GM21381 (cell line): ENCODE measurements at regions not wholly inside any gene's neighbourhood (a gene's known extent, or its start where the extent isn't known, plus 50 kb on each side); places are given as distances from the start of the nearest gene placed in this dataset.
"Not testable (repeated sequence)": the region's sequence is repeated elsewhere in the genome, so short reads cannot be mapped to it uniquely, and the experiment has no call there.

Experiments
- ATAC-seq: cut with Tn5 transposase; IDR thresholded peaks from one replicate; pipeline ENCODE4 v1.9.1; 2021; ENCODE audit warnings: mild to moderate bottlenecking, moderate library complexity; ENCODE audit not compliant: unreplicated experiment

DNA sequence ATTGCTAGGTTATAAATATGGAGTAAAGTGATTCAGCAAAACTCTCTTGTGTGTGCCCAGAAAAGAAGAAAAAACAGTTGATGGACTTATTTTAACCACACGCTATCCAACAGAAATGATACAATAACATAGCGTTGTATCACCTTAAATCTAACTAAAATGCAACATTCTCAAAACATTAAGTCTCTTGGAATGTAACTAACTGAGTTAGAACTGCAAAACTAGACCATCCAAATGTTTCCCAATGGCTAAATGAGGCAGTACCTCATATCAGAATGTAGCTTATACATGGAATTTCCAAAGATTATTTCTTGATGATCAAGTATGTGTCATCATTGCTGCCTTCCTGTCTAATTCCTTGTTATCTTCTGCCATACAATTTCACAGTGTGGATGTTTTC is 187.9 kb downstream of the CNTN3 start:
- ATAC-seq = no peak

DNA sequence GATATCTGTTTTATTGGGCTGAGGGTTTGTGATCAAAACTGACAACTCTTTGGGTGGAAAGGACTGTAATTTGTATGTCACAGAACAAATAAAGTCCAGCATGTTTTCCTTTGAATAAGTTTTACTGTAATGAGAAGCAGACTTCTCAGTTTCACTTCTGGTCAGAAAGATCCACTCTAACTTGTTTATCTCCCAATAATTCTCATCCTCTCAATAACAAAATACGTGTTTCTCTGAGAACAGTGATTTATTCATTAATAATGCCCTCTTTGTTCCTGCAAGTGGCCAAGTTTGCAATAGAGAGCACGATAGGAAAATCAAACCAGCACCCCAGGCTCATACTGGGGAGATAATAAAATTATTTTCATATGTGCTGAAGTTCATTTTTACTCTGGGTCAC is 190.6 kb downstream of the CNTN3 start:
- ATAC-seq = no peak

DNA sequence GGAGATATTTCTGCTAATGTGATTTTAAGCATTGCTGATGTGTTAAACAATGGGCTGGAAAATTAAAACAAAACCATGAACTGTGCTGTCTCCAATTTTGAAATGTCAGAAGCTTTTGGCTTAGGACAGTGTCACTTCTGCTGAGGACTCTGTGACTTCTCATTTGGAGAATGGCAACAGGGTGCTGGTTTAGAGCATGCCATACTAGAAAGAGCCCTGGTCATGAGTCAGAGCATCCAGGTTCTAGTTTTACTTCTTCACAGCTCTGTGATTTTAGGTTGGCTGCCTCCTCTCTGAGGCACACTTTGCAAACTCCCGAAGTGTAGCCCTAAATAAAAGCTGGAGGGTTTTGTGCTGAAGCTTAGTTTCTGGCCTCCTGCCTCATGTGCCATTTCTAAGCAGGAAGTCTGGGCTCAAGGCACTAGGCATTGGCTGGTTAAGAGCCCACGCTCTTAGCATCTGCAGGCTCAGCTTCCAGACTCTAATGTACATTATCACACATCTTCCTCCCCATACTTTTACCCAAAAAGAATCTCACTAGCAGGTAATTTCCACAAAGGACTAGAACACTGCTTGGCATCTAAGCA is 193.8 kb downstream of the CNTN3 start:
- no peak for ATAC-seq

DNA sequence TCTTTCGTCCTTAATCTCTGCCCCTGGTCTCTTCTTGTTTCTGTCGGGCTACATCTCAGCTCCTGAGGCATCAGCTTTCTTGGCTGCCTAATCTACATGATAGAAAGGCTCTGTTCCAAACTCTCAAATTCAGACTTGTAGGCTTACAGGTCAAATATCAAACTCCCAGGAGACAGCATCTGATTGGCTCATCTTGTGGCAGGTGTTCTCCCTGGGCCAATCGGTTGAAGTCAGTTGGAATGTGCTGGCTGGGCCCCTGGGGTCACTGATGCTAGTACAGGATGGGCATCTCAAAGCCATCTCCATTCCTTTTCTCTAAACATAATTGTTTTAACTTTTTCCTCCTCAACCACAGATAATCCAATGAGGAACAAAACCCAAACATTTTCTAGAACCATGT is 198.7 kb downstream of the CNTN3 start:
- no peak for ATAC-seq

DNA sequence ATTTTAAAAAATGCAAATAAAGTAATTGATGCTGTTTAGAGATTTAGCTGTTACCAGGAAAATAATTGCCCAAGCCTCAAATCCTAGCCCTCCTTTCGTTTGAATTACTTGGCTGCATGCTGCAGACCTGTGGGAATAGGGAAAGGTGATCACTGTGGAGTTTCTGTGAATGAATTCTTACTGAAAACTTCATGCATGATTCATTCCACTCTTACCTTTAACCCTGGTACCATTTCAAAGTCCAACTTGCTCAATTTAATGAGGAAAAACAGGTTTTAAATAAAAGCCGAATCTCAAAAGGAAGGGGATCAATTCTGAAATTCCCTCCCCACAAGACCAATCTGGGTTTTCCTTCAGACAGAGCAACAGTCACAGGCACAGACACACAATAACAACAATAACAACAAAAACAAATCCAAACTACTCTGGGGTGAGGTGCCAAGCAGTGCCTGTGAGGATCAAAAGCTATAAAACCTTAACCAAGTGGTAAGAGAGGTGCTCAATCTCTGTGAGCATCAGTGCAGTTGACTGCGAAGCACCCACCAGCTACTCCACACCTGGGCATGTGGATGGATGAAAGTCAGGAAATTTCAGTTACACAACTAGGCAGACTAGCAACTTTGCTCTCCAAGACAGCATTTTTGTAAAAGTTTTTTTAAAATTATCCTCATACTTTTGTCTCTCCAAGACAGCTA is 200.8 kb downstream of the CNTN3 start:
- ATAC-seq = no peak

DNA sequence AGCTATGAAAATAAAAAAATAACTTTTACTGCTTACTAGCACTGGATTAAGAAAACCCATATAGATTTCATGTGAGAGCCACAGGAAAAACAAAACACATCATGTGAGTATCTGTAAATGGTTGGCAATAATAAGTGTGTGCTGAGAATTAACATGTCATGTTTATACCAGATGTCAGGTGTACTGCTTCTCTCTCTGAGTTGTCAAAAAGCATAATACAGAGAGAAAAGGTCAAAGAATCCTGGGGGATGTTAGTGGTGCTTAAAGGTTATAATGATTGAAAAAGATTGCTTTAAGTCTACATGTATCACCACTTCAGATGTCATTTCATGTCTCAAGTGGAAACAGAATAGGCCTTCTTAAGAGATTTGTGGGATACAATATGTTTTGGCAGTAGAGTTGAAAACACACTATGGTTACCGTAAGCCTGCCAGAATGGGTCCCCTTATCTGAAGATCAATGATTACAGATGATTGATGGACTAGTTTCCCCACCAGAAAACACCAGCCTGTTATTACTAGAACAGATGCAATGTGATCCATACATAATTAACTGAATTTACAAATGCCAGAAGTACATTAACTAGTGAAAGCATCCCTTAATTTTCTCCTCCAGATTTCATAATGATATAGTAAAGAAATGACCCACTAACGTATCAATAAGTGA is 204.1 kb downstream of the CNTN3 start:
- ATAC-seq = no peak

DNA sequence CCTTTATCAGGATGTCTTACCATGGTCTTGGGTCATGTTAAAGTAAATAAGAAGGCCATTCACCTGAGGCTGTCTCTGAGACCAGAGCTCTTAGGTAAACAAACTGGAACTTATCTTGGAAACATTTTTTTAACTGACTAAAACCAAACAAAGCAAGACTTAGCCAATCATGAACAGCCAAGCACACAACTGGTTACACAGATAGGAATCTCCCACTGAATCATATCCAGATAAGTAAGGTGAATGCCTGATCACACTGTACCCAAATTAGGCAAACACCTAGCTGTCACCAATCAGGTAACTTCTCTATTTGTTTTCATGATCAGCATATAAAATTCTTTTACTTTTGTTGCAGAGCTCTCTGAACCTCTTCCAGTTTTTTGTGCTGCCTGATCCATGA is 205.4 kb downstream of the CNTN3 start:
- ATAC-seq = no peak

DNA sequence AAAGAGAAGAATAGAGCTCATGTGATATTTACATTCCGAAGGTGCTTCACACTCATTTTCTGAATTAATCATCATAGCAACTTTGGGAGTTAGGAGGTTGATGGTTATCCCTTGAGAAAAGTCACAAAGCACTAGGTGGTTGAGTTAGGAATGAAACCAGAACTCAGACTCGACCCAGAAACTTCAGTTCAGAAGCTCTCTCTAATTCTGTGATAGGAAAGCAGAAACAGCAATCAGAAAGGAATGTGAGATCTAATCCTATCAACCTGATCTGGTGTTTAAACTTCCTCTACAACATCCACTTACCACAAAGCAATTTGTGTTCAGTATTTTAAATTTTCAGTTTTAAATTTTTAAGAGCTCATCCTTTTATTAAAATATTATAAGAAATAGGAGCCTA is 211.2 kb downstream of the CNTN3 start:
- no peak for ATAC-seq

DNA sequence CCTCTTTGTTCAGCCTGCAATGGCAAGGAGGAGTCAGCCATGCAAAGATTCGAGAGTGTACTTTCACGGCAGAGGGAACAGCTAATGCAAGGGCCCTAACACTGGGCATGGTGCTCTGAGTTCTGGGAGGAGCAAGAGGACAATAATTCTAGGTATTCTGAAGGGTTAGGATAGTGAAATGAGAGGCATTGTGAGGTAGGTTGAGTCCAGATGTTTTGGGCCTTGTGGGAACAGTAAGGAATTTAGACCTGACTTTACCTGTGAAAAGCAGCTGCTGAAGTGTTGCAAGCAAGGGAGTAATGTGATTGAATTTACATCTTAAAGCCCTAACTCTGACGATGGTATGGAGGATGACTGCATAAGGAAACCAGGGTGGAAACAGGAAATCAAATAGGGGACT is 211.6 kb downstream of the CNTN3 start:
- ATAC-seq = no peak

DNA sequence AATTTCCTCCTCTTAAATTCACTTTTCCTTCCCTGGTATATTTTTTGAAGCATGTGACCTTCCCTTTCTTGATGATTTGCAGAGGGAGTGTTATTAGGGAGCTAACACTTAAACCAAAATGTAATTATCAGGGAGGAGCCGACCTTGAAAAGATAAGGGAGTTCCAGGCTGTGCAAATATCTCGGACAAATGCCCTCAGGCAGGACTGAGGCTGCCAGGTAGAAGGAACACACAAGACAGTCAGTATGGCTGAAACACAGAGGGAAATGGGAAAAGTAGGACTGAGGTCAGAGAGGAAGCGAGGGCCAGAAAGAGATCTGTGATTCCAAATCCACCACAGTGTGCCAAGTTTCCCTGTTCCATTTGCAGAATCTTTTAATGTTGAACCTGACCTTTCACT is 221.0 kb downstream of the CNTN3 start:
- no peak for ATAC-seq

DNA sequence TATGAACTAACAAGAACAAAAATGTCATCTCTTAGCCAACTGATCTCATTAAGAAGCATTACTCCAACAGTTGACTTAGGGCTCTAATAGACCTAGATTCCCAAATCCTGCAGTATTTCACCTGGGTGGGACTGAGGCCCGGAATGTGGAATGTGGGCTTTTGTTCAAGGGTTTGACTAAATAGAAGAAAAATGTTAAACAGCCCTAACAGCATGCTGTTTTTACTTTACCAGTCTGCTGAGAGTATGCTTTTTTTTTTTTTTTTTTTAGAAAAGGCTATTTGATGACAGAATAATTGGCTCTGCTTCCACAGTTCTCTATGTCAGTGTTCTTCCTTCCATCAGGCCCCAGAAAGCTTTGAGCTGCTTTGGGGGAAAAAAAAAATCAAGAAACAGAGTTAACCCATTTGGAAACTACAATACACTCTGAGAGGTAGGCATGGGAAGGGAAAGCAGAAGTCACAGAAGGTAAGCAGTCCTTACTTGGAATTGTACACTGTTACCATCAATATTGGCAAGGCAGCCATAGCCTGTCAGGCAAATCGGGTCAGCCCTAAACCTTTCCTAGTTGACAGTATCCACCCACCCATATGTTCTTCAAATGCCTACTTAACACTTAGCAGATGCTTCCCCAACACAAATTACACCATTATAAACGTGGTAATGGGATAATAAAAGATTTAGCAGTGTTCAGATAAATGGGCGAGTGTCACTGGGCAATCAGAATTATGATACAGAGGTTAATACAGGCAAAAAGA is 224.2 kb downstream of the CNTN3 start:
- no peak for ATAC-seq

DNA sequence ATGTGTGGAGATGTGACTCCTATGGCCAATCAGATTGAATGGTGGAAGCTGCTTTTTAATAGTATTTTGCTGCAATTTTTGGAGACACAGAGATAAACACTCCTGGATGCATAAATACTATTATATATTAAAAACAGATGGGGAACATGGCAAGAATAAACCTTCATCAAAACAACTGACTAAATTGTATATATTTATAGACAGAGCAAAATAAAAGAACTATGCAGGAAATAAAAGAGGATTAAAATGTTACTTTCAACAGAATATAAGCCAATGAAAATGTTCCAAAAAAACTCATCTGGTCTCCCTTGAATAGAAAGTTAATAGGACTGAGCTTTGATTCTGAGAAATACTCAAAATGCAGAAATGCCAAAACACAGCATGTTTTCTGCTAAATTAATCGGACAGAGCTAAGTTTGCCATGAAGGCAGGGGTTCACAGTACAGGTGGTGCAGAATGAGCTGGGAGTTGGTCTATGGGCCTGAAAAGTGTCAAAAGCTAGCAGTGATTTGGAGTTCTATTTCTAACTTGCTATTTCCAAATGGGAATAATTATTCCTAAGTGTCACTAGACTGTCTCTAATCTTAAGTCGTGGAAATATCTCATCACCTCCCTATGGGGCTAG is 227.2 kb downstream of the CNTN3 start:
- no peak for ATAC-seq

DNA sequence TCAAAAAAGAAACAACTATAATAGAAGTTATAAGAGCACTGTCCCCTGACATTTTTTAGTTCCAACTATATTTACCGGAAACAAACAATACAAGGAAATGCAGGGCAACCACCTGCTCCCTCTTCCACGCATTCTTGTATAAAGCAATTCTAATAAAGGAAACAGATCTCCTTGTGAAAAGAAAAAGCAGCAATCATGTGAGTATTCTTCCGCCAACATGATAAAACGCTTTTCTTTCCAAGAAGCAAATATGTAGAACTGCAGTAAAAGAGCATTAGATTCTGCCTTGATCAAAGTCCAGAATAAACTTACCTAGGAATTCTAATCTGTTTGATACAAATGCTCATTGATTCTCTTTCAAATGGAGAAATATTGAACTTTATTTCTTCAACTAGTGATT is 230.3 kb downstream of the CNTN3 start:
- no peak for ATAC-seq

DNA sequence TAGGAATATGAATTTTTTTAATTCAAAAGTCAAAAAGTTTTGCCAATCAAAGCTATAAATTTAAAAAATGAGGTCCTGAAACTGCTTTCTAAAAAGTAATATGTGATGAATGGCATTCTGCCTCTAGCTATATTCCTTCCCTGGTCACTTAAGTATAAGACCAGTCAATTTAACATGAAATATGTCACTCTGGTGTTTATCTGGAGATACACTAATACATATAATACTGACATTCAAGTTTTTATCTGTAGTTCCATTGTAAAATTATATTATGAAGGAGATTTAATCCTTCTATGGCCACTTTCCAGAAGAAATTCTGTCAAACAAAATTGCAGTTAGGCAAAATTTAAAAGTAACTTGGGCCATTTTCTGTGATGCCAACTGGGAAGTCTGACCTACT is 236.8 kb downstream of the CNTN3 start:
- no peak for ATAC-seq

DNA sequence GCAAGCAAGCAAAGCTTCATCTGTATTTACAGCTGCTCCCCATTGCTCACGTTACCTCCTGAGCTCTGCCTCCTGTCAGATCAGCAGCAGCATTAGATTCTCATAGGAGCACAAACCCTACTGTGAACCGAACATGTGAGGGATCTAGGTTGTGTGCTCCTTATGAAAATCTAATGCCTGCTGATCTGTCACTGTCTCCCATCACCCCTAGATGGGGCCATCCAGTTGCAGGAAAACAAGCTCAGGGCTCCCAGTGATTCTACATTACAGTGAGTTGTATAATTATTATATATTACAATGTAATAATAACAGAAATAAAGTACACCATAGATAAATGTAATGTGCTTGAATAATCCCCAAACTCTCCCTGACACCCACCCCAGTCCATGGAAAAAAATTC is 238.1 kb downstream of the CNTN3 start:
- ATAC-seq = not testable (repeated sequence)

DNA sequence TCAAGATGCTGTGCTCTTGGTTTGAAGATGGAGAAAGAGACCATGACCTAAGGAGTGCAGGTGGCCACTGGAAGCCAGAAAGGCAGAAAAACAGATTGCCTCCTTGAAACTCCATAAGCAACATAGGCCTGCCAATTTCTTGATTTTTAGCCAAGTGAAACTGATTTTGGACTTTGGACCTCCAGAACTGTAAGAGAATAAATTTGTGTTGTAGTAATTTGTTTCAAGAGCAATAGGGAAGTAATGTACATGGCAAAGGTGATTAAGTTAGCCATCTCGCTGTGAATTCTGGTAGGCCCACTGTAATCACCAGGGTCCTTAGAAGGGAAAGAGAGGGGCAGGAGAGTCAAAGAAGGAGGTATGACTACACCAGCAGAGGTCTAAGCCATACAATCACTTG is 238.8 kb downstream of the CNTN3 start:
- ATAC-seq = no peak

DNA sequence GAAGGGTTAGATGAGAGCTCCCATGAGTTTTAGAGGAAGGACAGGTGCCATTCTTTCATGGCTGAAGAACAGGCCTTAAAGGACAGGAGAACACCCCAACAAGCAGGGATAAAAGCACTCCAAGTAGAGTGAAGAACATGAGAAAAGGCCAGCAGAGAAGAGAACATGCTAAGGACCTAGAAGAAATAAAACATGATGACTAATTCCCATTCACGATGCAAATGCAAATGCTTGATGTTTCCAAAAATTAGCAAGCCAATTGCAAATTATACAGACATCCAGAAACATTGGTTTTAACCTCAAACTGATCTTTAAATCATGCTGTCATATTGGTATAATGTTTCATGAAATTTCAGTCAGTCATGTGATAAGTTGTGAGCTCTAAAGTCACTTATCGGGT is 241.7 kb downstream of the CNTN3 start:
- ATAC-seq = no peak

DNA sequence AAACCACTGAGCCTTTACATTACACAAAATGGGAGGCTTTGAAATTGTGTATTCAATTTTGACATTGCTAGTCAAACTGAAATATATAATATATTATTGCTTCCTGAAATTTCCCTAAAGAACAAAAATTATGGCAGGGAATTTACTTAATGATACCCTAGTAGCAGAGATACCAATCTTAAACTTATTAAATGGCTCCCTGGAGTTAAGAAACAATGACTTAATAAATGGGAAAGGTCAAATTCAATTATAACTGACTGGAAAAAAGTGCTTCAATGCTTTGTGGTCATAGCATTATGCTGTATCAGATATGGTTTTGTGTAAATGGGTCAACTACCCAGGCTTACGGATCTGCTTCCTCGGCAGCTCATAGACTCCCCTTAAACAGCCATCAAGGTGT is 244.1 kb downstream of the CNTN3 start:
- no peak for ATAC-seq

DNA sequence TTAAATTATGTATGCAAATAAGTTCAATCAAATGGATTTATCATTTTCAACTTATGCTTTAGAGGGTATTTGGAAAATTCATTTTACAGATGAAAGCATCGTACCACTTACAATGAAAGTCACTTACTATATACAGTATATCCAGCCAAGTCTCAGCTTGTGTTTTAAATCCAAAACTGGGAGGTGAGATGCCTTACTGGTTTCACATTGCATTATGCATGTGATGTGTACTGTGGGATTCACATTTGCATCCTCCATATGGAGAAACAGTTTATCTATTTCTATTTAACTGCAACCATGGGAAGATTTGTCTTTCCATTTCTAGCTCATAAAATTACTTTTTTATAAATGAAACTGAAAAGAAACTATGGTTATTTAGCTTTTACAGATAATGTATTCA is 248.1 kb downstream of the CNTN3 start:
- no peak for ATAC-seq

DNA sequence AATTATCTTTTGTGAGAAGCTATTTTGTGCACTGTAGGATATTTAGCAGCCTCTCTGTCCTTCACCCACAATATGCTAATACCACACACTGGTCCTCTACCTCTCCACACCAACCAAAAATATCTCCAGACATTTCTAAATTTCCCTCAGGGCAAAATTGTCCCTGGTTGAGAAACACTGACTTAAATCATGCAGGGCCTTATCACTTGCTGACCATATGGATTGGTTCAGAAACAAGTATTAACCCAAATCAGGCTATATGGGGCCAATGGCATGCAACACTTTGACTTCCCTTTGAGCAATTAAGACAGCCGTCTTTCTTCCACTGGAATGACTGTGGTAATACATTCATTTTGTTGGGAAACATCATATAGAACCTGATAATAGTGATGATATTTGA is 251.1 kb downstream of the CNTN3 start:
- ATAC-seq = no peak

DNA sequence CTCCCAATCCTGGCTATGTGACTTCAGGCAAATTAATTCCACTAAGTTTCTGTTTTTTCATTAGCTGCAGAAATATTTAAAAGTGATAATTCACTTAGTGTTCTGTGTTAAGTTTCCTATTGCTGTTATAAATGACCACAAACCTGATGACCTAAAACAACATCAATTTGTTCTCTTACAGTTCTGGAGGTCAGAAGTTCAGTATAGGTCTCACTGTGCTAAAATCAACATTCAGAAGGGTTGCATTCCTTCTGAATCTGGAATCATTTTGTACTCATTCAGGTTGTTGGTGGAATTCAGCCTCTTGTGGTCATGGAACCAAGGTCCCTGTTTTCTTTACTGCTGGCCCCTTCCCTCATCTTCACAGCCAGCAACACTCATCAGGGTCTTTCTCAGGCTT is 254.1 kb downstream of the CNTN3 start:
- ATAC-seq = no peak
